ENCODE measurements at regions not wholly inside any gene's neighbourhood (a gene's known extent, or its start where the extent isn't known, plus 50 kb on each side); places are given as distances from the start of the nearest gene placed in this dataset.

- no peak for TF ChIP-seq CTCF (IDR thresholded peaks at IDR 0.05)
- no peaks in the 10 kb centered on the region for H3K36me3 ChIP-seq (ENCODE audit: control insufficient read depth, insufficient read depth, low read length)
- H3K4me3 ChIP-seq (ENCODE audit: low read depth, low read length), result no peak overlapping the region
- no peaks in the 10 kb centered on the region for H3K27me3 ChIP-seq (ENCODE audit: control insufficient read depth, insufficient read depth, low read length)
- no peaks in the 10 kb centered on the region for H3K79me2 ChIP-seq
- no peak overlapping the region for H3K27ac ChIP-seq
- no peaks in the 10 kb centered on the region for H3K4me1 ChIP-seq
- no peaks in the 10 kb centered on the region for H3K9me3 ChIP-seq (ENCODE audit: control insufficient read depth, low read length)
- H2AFZ ChIP-seq, result no peak overlapping the region
- H3K4me2 ChIP-seq (ENCODE audit: low read length), result no peak overlapping the region
- H3K9ac ChIP-seq, result no peak overlapping the region
Observed at GRCh38 chr3:1787094-1787493, 311.6 kb upstream of the CNTN4 start.

GRCh38 chr3:1792466-1792865 lies 306.2 kb upstream of the CNTN4 start:
- Histone ChIP-seq H3K9me3 (ENCODE audit: control insufficient read depth, low read length) (no peaks in the 10 kb centered on the region), H3K36me3 (ENCODE audit: control insufficient read depth, insufficient read depth, low read length) (no peaks in the 10 kb centered on the region)

DNA sequence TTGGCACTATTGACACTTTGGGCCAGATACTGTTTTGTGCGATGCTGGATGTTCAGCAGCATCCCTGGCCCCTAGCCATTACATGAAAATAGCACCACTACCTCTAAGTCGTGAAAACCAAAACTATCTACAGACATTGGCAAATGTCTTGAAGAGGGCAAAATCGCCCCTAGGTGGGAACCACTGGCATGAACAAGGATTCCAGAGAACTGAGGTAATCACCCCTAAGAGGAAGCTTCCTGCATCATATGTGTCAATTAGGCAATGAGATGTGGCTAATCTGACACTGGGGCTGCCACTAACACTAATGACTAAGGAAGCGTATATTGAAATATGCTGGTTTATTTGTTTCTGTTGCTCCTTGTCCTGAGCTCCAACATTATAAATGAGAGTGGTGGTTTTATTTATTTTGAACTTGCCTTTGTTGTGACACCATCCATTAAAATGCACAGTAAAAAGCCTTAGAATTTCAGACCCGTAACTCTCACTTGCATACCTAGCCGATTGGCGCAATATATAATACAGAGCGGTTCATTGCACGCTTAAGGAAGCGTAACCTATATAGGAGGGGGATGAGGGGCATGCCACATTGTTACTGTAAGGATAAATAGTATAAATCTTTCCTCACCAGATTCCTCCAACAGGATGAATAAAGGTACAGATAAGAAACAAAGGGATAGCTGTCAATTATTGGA lies 299.8 kb upstream of the CNTN4 start:
- Histone ChIP-seq H3K4me1 (no peaks in the 10 kb centered on the region), H3K9me3 (ENCODE audit: control insufficient read depth, low read length) (no peaks in the 10 kb centered on the region), H3K4me2 (ENCODE audit: low read length) (no peak overlapping the region), H3K36me3 (ENCODE audit: control insufficient read depth, insufficient read depth, low read length) (no peaks in the 10 kb centered on the region), H3K27ac (no peak overlapping the region), H3K9ac (no peak overlapping the region), H3K79me2 (no peaks in the 10 kb centered on the region), H3K27me3 (ENCODE audit: control insufficient read depth, insufficient read depth, low read length) (no peaks in the 10 kb centered on the region), H2AFZ (no peak overlapping the region), H3K4me3 (ENCODE audit: low read depth, low read length) (no peak overlapping the region)
- TF ChIP-seq CTCF (IDR thresholded peaks at IDR 0.05), result no peak

More at GRCh38 chr3:1792466-1792865, 306.2 kb upstream of the CNTN4 start:
- Histone ChIP-seq H3K79me2 (no peaks in the 10 kb centered on the region), H3K9ac (no peak overlapping the region), H3K4me2 (ENCODE audit: low read length) (no peak overlapping the region), H3K4me3 (ENCODE audit: low read depth, low read length) (no peak overlapping the region), H3K4me1 (no peaks in the 10 kb centered on the region), H3K27me3 (ENCODE audit: control insufficient read depth, insufficient read depth, low read length) (no peaks in the 10 kb centered on the region), H3K27ac (no peak overlapping the region), H2AFZ (no peak overlapping the region)
- no peak for TF ChIP-seq CTCF (IDR thresholded peaks at IDR 0.05)

GRCh38 chr3:1805331-1805730 lies 293.3 kb upstream of the CNTN4 start:
- Histone ChIP-seq H3K27me3 (ENCODE audit: control insufficient read depth, insufficient read depth, low read length) (no peaks in the 10 kb centered on the region), H3K27ac (no peak overlapping the region), H3K4me2 (ENCODE audit: low read length) (no peak overlapping the region), H3K79me2 (no peaks in the 10 kb centered on the region), H3K4me3 (ENCODE audit: low read depth, low read length) (no peak overlapping the region), H2AFZ (no peak overlapping the region), H3K4me1 (no peaks in the 10 kb centered on the region), H3K9ac (no peak overlapping the region), H3K36me3 (ENCODE audit: control insufficient read depth, insufficient read depth, low read length) (no peaks in the 10 kb centered on the region), H3K9me3 (ENCODE audit: control insufficient read depth, low read length) (no peaks in the 10 kb centered on the region)
- TF ChIP-seq CTCF (IDR thresholded peaks at IDR 0.05), result no peak

DNA sequence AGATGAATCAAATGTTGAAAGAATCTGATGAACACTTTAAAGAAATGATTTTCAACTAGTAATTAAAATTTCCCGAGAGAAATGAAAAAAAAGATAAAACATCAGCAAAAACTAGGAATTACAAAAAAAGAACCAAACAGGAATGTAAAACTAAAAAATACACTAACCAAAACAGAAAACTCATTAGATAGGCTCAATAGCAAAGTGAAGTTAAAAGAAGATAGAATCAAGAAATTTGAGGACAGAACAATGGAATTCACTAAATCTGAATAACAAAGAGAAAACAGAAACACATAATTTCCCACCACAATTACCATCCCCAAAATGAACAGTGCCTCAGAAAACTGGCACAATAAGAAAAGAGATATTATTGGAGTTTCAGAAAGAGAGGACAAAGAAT lies 290.1 kb upstream of the CNTN4 start:
- no peak overlapping the region for H2AFZ ChIP-seq
- no peaks in the 10 kb centered on the region for H3K9me3 ChIP-seq (ENCODE audit: control insufficient read depth, low read length)
- no peaks in the 10 kb centered on the region for H3K27me3 ChIP-seq (ENCODE audit: control insufficient read depth, insufficient read depth, low read length)
- H3K36me3 ChIP-seq (ENCODE audit: control insufficient read depth, insufficient read depth, low read length), result no peaks in the 10 kb centered on the region
- no peak for TF ChIP-seq CTCF (IDR thresholded peaks at IDR 0.05)
- no peak overlapping the region for H3K4me3 ChIP-seq (ENCODE audit: low read depth, low read length)
- H3K9ac ChIP-seq, result no peak overlapping the region
- no peak overlapping the region for H3K27ac ChIP-seq
- H3K4me1 ChIP-seq, result no peaks in the 10 kb centered on the region
- no peaks in the 10 kb centered on the region for H3K79me2 ChIP-seq
- no peak overlapping the region for H3K4me2 ChIP-seq (ENCODE audit: low read length)
